HG02938 (cell line): ENCODE measurements at regions not wholly inside any gene's neighbourhood (a gene's known extent, or its start where the extent isn't known, plus 50 kb on each side); places are given as distances from the start of the nearest gene placed in this dataset.
"Not testable (repeated sequence)": the region's sequence is repeated elsewhere in the genome, so short reads cannot be mapped to it uniquely, and the experiment has no call there.

Source experiments
- ATAC-seq: cut with Tn5 transposase; IDR thresholded peaks from one replicate; pipeline ENCODE4 v1.9.1; 2021; ENCODE audit warnings: mild to moderate bottlenecking, moderate library complexity; ENCODE audit not compliant: unreplicated experiment

DNA sequence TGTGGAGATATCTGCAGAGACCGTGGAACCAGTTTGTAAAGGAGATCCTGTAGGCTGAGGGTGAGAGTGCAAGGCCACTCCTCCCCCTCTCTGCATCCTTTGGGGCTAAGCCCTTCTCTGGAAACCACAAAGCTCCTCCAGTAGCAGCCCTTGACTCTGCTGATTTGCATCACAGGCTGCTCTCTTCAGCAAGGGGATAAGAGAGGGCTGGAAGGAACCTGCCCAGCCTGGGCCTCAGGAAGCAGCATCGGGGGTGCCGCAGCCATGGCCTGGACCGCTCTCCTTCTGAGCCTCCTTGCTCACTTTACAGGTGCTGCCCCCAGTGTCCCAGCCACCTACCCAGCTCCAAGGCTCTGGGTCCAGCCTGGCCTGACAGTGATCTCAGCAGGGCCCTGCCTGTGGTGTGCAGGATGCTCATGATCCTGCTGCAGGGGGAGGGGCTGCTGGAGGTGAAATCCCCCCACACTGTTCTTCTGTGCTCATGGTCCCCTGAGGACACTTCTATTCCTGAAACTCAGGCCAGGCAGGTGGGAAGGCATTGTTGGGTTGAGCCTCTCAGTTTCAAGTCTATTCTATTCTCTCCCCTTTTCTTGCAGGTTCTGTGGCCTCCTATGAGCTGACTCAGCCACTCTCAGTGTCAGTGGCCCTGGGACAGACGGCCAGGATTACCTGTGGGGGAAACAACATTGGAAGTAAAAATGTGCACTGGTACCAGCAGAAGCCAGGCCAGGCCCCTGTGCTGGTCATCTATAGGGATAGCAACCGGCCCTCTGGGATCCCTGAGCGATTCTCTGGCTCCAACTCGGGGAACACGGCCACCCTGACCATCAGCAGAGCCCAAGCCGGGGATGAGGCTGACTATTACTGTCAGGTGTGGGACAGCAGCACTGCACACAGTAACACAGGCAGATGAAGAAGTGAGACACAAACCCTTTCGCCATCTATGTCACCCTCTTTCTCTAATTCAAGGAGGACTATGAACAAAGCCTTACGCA is 68.5 kb upstream of the IGLL5 start:
- ATAC-seq, result peak; percentile 54

DNA sequence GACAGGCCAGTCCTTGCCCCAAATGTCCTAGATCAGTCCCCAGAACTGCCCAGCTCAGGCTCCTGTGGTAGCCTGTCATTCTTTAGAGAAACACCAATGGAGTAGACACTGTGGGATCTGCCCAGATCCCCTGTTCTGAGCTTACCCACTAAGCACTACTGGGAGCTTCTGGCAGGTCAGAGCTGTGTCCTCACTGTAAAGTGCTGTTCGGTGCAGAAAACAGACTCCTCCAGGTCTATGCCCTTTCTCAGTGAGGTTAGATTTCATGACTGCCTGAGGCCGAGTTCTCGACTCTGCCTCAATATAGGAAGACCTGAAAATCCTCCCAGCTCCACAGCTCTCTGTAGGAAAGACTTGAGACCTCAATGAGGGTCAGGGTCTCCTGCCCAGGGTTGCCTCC is 67.5 kb upstream of the IGLL5 start:
- no peak for ATAC-seq

DNA sequence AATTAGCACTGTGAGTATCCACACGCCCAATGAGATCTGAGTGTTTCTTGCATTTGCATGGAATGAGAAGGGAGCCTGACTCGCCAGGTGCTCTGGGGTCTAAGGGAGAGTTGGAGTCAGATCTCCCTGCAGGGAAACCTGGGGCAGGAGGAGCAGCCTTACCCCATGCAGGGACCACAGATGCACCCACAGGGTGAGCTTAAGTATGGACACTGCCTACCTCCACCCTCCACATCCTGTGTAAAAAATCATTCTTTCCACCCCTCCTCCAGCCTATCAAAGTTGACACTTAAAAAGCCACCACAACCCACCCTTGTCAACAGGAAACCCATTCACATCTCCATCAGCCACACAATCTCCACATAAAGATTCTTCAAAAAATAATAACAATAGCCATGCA is 67.0 kb upstream of the IGLL5 start:
- no peak for ATAC-seq

DNA sequence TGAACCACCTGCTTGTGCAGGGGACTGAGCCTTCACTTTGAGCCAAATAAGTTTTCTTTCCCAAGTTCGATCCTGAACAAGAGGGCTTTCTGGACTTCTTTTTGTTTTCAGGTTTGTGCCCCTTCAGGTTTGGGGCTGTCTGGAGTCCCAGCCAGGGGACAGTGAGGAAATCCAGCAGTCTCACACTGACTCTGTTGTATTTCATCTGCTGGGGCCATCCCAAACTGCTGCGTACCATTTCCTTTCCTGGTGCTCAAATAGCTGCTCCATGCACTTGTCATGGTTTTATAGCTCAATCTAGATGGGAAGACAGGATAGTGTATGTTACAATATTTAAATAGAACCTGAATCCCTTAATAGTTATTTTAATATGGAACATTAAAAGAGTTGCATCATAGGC is 66.3 kb upstream of the IGLL5 start:
- ATAC-seq, result no peak

DNA sequence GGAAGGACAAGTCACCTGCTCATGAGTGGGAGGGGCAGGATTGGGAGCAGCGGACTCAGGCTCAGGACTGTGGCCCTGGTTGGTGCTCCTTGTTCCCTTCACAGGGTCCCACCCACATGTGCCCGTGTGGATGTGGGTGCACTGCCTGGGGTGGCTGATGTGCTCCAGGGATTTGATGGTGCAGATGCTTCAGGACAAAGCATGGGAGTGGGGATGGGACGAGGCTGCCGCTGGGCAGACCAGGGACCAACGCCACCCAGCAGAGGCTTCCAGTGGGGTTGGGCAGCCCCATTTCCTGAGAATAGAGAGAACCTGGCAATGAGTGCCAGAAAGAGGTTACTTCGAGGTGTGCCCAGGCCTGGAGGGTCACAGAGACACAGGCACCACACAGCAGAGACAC is 65.5 kb upstream of the IGLL5 start:
- no peak for ATAC-seq

DNA sequence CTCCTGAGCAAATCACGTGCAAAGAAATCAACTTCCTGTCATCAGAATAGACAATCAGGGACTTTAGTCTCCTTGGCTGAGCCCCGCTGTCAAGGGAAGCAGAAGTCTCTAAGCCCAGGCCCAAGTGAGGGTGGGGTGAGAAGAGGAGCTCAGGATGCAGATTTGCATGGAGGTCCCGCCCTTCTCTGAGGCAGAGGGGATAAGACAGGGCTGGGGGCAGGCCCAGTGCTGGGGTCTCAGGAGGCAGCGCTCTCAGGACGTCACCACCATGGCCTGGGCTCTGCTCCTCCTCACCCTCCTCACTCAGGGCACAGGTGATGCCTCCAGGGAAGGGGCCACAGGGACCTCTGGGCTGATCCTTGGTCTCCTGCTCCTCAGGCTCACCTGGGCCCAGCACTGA is 65.1 kb upstream of the IGLL5 start:
- not testable (repeated sequence) for ATAC-seq

DNA sequence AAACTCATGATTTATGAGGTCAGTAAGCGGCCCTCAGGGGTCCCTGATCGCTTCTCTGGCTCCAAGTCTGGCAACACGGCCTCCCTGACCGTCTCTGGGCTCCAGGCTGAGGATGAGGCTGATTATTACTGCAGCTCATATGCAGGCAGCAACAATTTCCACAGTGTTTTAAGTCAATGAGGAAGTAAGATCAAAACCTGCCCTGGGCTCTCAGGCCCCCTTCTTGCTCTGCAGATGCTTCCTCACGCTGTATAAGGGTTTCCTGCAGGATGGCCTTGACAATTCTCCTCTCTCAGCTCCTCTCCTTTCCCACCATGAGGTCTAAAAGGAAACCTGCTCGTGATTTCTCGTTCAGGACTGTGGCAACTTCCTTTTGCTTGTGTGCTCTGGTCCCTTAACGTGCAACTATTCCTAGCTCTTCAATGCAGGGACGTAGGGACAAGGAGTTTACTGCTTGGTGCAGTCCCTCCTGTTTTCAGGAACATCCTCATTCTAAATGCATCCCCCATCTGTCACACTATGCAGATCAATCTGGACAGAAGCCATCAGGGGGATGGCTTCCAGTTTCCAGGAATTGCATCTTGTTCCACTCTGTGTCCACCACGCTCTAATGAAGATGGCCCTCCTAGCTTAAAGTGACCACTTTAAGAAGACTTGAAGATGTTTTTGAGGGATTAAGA is 64.3 kb upstream of the IGLL5 start:
- no peak for ATAC-seq

DNA sequence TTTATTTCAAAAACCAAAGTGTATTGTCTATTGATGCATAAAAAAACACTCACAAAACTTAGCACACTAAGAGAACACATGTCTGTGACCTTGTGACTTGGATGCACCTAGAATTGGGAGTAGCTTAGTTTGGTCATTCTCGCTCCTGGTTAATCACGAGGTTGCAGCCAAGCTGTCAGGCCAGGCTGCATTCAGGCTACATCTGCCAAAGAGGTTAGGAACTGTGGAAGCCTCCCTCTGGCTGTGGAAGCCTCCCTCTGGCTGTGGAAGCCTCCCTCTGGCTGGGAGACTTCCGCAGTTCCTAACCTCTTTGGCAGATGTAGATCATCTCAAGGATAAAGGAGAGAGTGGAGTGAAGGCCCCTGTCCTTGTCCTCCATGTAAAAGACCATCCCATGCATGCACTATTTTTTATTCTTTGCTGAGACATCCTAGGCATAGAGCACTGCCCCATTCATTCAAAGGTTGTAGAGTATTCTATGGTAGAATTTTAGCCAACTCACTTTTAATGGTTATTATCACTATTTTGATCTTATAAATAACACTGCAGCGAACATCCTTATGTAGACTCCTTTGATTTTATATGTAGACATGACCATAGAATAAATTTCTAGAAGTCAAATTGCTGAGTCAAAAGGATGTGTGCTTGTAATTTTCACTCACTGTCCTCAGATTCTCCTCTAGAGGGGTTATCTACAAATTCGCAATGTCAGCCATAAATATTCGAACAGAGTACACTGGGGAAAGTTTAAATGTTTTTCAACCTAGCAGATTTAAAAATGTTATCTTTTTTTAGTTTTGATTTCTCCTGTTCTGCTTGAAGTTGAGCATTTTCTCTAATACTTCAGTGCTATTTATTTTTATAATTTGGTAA is 63.0 kb upstream of the IGLL5 start:
- no peak for ATAC-seq

DNA sequence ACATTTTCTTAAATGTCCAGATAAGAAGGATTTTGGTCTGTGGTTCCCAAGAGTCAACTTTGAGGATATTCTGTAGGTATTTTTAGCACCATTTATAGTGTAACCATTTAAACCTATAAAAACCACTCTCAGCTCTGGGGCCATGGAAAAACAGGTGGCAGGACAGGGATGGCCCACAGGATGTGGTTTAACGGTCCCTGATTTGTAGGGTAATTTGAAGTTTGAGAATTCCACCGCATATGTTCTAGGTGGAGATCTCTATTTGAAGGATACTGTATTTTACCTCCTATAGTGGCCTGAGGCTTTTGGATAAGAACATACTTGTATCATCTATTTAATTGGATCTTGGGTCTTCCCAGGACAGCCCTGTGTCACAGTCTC is 62.4 kb upstream of the IGLL5 start:
- no peak for ATAC-seq

DNA sequence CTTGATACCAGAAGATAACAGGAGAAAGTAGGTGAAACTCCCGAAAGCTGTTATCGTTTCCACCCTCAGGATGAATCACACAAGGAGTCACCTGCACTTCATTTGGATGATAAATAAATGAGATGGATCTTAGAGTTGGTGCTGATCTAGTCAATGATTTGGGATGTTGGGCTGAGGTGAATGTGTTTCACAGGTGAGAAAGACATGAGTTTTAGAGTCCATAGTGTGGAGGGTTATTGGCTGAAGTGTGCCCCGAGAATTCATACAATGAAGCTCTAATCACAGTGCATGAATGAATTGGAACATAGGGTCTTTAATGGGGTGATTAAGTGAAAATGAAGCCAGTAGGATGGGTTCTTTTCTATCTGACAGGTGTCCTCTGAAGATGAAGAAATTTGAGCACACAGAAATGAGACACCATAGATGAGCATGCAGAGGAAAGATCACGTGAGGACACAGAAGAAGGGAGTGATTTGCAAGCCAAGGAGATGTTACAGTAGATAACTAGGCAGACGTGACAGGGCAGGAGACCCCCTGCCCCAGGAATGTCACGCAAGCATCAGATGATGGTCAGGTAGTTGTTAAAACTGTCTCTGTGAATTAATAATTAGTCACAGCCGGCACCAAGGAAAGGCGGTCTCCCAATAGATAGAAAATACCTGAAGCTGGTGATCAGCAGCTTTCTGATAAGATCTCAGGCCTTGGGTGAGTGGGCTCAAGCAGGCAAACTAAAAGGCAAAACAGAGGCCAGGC is 60.3 kb upstream of the IGLL5 start:
- no peak for ATAC-seq

DNA sequence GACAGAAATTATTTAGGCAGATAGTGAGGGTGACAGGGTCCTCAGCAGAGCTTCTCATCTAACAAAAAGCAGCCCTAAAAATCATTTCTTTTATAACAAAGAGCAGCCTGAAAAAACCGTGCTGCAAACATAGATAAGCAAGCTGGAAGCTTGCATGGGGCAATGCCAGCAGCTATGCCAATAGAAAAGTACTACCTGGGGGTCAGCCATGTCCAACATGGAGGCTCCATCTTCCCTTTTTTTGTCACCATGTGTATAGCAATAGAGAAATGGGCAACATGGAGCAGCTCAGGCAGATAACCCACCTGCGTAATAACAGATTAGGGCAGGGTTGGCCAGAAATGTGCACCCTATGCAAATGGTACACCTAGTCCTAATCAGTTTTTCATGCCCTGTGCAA is 57.4 kb upstream of the IGLL5 start:
- ATAC-seq, result no peak

DNA sequence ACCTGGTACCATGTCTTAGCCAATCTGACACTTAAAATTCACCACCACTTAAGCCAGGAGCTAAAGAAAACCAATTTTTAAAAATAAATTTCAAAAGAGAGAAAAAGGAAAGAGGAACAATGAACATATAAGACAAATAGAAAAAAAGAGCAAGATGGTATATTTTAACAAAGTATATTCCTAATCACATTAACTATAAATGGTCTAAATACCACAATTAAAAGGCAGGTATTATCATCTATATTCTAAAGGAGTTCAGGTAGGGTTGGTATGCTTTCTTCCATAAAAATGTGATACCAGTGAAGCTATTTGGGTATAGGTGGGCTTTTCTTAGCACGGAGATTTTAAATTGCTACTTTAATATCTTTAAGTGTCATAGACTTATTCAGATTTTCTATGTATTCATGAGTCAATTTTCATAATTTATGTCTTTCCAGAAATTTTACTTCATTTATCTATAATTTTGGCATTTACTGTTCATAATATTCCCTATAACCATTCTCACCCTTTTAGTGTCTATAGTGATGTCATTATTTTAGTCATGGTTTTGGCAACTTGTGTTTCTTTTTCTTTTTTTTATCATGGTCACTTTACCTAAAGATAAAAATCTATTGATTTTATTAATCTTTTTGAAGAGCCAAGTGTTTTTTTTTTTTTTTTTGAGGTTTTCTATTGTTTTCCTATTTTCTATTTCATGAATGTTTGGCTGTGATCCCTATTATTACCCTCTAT is 56.5 kb upstream of the IGLL5 start:
- no peak for ATAC-seq

DNA sequence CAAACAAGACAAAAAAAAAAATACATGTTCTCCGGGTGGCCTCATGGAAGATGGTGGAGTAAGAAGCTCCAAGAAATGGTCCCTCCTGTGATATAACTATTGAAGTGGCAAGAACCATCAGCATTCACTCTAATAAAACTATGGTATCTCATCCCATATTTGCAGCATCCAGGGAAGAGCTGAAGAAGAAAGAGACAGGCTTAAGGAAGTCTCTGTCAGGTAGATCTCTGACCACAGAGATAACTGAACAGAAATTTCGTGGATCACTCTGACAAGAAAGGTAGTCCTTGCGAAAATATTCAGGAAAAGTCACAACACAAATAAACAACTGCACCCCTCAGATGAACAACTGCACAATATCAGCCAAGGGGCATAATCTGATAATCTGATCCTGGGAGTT is 54.6 kb upstream of the IGLL5 start:
- no peak for ATAC-seq

DNA sequence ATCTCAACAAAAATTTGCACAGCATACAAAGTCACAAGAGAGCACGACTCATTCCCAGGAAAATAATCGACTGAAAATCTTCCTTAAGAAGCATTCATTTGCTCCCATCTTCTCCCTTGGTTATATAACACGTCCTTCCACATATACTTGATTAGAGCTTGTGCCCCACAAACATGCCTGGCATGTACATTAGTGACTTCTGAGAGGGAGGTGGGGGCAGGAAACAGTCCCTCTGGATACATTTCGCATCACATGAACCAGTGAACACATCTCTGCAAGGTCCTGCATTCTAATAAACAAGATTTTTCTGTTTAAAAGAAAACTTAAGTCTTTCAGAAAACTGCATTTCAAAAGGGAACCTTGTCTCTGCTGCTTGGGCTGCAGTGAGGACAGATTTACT is 54.1 kb upstream of the IGLL5 start:
- ATAC-seq, result no peak

DNA sequence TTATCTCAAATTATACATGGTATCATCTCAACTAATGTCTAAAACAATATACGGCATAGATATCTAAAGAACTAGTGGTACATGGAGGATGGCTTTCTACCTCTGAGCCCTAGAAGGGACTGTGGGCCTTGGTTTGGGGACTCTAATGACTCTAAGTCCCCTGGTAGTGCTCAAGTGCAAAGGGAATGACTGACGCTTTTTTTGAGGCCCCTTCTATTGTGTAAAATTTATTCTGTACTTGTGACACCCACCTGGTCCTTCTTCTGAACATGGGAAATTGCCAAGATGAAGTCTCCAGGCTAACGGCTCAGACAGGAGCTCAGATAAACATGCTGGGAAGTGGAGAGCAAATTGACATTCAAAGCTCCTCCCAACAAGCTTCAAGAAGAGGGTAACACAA is 53.4 kb upstream of the IGLL5 start:
- no peak for ATAC-seq

DNA sequence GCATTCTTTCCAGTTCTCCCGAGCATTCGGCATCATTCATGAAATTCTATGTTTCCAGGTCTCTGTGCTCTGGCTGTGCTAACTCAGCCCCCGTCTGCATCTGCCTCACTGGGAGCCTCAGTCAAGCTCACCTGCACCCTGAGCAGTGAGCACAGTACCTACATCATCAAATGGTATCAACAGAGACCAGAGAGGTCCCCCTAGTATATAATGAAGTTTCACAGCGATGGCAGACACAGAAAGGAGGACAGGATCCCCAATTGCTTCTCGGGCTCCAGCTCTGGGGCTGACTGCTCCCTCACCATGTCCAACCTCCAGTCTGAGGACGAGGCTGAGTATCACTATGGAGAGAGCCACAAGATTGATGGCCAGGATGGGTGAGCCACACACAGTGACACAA is 52.8 kb upstream of the IGLL5 start:
- ATAC-seq, result no peak

DNA sequence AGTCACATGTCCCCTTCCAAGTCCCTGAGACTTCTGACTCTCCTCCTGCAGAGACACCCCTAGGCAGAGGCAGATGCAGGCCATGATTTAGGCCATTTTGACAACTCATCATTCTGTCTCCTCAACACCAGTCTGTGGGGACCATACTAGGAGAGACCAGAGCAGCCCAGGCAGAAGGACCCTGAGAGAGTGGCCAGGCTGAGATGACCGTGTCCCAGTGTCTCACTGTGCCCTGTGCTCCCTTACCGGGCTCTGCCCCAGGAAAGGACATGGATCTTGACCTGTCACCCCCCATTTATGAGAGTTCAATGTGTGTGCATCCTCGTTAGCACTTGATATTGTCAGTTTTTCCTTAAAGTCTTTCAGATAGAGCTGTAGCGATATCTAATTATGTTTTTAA is 52.4 kb upstream of the IGLL5 start:
- ATAC-seq, result no peak

DNA sequence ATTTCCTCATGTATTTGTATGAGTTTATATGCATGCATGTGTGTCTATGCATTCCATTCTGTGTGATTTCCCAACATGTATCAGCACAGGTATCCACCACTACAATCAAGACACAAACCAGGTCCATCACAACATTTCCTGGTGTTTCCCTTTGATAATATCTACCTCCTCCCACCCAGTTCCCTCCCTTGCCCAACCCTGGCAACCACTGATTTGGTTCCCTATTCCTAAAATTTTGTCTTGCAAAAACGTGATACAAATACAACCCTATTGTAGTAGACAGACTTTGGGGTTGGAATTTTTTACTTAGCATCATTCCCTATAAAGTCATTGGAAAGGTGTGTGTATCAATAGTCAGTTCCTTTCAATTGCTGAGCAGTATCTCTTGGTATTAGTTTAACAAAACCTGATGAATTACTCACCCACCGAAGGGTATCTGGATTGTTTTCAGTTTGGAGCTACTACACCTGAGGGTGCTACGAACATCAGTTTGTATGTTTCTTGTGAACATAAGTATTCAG is 51.8 kb upstream of the IGLL5 start:
- ATAC-seq, result no peak

DNA sequence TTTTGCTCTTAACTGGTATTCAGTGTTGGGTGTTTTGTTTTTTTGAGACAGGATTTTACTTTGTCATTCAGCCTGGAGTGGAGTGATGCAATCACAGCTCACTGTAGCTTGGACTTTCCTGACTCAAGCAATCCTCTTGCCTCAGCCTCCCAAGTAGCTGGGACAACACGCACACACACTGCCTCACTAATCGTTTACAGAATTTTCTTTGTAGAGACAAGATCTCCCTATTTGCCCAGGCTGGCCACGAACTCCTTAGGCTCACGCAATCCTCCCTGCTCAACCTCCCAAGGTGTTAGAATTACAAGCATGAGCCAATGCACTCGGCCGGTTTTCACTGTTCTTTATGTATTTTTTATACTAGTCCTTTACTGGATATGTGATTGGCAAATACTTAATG is 51.0 kb upstream of the IGLL5 start:
- ATAC-seq, result no peak
